Liver (tissue), 3 donors: ENCODE measurements at regions not wholly inside any gene's neighbourhood (a gene's known extent, or its start where the extent isn't known, plus 50 kb on each side); places are given as distances from the start of the nearest gene placed in this dataset.

ENCODE experiments used
- EGR1 ChIP-seq, 2 donors: IDR thresholded peaks; 2 replicates each; pipeline ENCODE4 v1.6.1; 2016 to 2018; ENCODE audit warnings: antibody characterized with exemption in 2 of 2, low read depth in 2 of 2
- FOXA1 ChIP-seq: IDR thresholded peaks from 2 replicates; pipeline ENCODE4 v1.6.1; 2016; ENCODE audit warnings: antibody characterized with exemption
- GABPA ChIP-seq, 2 donors: IDR thresholded peaks in 1 of 2; conservative IDR thresholded peaks in 1 of 2; 2 replicates each; pipeline ENCODE4 v1.6.1; 2016; ENCODE audit warnings: antibody characterized with exemption in 2 of 2, mild to moderate bottlenecking in 1 of 2, moderate library complexity in 1 of 2
- RAD21 ChIP-seq, 2 donors: IDR thresholded peaks; 2 replicates each; pipeline ENCODE4 v1.6.1; 2016; ENCODE audit warnings: antibody characterized with exemption in 2 of 2, mild to moderate bottlenecking in 2 of 2
- TAF1 ChIP-seq: conservative IDR thresholded peaks from 2 replicates; pipeline ENCODE4 v1.6.1; 2016; ENCODE audit warnings: antibody characterized with exemption, mild to moderate bottlenecking
- YY1 ChIP-seq: IDR thresholded peaks from 2 replicates; pipeline ENCODE4 v1.6.1; 2016; ENCODE audit warnings: antibody characterized with exemption, mild to moderate bottlenecking
- TF ChIP-seq, protein P1 (sequence below): fragments of 150-350 bp; IDR thresholded peaks from 2 replicates; pipeline ENCODE4 v1.5.1; 2017; ENCODE audit warnings: improper control_type of control experiment, low read depth, low read length; ENCODE audit not compliant: missing input control
- TF ChIP-seq, protein P2 (sequence below): IDR thresholded peaks from 2 replicates; pipeline ENCODE4 v1.6.1; 2016; ENCODE audit warnings: antibody characterized with exemption
- TF ChIP-seq, protein P3 (sequence below): IDR thresholded peaks from 2 replicates; pipeline ENCODE4 v1.6.1; 2016; ENCODE audit warnings: antibody characterized with exemption
- TF ChIP-seq, protein P4 (sequence below): IDR thresholded peaks from 2 replicates; pipeline ENCODE4 v1.6.1; 2016; ENCODE audit warnings: antibody characterized with exemption
- donor health status: healthy.
- donor health status: healthy.

DNA sequence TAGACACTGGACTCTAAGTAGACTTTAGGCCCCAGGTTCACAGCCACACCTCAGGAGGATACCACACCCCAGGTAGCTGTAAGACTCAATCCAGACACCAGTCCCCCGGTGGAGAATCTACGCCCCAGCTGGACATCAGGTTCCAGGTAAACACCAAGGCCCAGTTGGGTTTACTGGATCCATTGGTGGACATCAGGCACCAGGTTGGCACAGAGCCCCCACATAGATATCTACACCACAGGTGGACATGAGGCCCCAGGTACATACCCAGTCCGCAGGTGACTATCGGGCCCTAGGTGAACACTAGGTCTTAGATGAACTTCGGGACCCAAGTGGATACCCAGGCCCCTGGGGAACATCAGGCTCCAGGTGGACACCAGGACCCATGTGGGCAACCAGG is 58.9 kb upstream of the SEPTIN5 start:
- TF ChIP-seq, protein P1, sequence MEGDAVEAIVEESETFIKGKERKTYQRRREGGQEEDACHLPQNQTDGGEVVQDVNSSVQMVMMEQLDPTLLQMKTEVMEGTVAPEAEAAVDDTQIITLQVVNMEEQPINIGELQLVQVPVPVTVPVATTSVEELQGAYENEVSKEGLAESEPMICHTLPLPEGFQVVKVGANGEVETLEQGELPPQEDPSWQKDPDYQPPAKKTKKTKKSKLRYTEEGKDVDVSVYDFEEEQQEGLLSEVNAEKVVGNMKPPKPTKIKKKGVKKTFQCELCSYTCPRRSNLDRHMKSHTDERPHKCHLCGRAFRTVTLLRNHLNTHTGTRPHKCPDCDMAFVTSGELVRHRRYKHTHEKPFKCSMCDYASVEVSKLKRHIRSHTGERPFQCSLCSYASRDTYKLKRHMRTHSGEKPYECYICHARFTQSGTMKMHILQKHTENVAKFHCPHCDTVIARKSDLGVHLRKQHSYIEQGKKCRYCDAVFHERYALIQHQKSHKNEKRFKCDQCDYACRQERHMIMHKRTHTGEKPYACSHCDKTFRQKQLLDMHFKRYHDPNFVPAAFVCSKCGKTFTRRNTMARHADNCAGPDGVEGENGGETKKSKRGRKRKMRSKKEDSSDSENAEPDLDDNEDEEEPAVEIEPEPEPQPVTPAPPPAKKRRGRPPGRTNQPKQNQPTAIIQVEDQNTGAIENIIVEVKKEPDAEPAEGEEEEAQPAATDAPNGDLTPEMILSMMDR, result no peak
- no peak for TF ChIP-seq EGR1 (IDR thresholded peaks at IDR 0.05; ENCODE audit: low read depth in 2 of 2)
- TF ChIP-seq, protein P2, sequence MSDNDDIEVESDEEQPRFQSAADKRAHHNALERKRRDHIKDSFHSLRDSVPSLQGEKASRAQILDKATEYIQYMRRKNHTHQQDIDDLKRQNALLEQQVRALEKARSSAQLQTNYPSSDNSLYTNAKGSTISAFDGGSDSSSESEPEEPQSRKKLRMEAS, result no peak
- TF ChIP-seq, protein P3, sequence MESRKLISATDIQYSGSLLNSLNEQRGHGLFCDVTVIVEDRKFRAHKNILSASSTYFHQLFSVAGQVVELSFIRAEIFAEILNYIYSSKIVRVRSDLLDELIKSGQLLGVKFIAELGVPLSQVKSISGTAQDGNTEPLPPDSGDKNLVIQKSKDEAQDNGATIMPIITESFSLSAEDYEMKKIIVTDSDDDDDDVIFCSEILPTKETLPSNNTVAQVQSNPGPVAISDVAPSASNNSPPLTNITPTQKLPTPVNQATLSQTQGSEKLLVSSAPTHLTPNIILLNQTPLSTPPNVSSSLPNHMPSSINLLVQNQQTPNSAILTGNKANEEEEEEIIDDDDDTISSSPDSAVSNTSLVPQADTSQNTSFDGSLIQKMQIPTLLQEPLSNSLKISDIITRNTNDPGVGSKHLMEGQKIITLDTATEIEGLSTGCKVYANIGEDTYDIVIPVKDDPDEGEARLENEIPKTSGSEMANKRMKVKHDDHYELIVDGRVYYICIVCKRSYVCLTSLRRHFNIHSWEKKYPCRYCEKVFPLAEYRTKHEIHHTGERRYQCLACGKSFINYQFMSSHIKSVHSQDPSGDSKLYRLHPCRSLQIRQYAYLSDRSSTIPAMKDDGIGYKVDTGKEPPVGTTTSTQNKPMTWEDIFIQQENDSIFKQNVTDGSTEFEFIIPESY, result no peak
- TF ChIP-seq TAF1, result no peak
- TF ChIP-seq, protein P4, sequence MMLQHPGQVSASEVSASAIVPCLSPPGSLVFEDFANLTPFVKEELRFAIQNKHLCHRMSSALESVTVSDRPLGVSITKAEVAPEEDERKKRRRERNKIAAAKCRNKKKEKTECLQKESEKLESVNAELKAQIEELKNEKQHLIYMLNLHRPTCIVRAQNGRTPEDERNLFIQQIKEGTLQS, result no peak
- TF ChIP-seq GABPA (IDR thresholded peaks at IDR 0.05 in 1 of 2, conservative IDR thresholded peaks at IDR 0.05 in 1 of 2), result no peak
- TF ChIP-seq FOXA1, result no peak
- no peak for TF ChIP-seq YY1
- no peak for TF ChIP-seq RAD21 (IDR thresholded peaks at IDR 0.05)
